Panc1 (cell line): ENCODE measurements at regions not wholly inside any gene's neighbourhood (a gene's known extent, or its start where the extent isn't known, plus 50 kb on each side); places are given as distances from the start of the nearest gene placed in this dataset.

Source experiments
- ATAC-seq: fragments of 200-7000 bp; cut with Tn5 transposase; 2 replicates; pipeline ENCODE4 v1.9.1; 2020; ENCODE audit warnings: mild to moderate bottlenecking, moderate library complexity
- BruUV-seq: library from RNA; stranded (reverse); fragments of 400-500 nt; replicated peaks from 2 replicates; lab custom pipeline; 2021; lab: Mats Ljungman, UMichigan
- CTCF ChIA-PET: fragments of 300-600 bp; sonication (Branson Sonifier 250); formaldehyde crosslinking; loops from one replicate; lab custom pipeline; 2022; ENCODE audit warnings: antibody characterized with exemption; lab: Charles Lee
- POLR2A ChIA-PET: fragments of 300-600 bp; sonication (Branson Sonifier 250); formaldehyde crosslinking; loops from one replicate; lab custom pipeline; 2022; ENCODE audit warnings: antibody characterized with exemption; lab: Charles Lee
- DNase-seq: peaks from one replicate; pipeline ENCODE4 v3.0.0-alpha.2; 2010; ENCODE audit warnings: low read depth, low spot score
- H3K27ac ChIP-seq: 2 replicates; pipeline ENCODE4 v1.5.1; 2011; ENCODE audit warnings: mild to moderate bottlenecking, low read length, inconsistent platforms
- H3K27me3 ChIP-seq: fragments of 200-500 bp; sonication (Bioruptor generic); 2 replicates; pipeline ENCODE4 v1.6.0; 2014; ENCODE audit warnings: low read length, inconsistent platforms; ENCODE audit not compliant: control insufficient read depth, insufficient read depth
- H3K36me3 ChIP-seq: fragments of 200-500 bp; sonication (Bioruptor generic); 2 replicates; pipeline ENCODE4 v1.5.1; 2014; ENCODE audit warnings: inconsistent platforms, mild to moderate bottlenecking, low read length, moderate library complexity; ENCODE audit not compliant: control insufficient read depth, insufficient read depth
- H3K4me1 ChIP-seq: 2 replicates; pipeline ENCODE4 v1.5.1; 2011; ENCODE audit warnings: inconsistent platforms, mild to moderate bottlenecking, low read length, moderate library complexity; ENCODE audit not compliant: control insufficient read depth, insufficient read depth
- H3K4me3 ChIP-seq, 2 experiments: 2 replicates each; pipeline ENCODE4 v1.5.1; 2011 to 2012; ENCODE audit warnings: low read depth in 2 of 2, low read length in 2 of 2, mild to moderate bottlenecking in 2 of 2, inconsistent platforms in 1 of 2, moderate library complexity in 1 of 2
- H3K9me3 ChIP-seq: fragments of 200-500 bp; sonication (Bioruptor generic); 2 replicates; pipeline ENCODE4 v1.5.1; 2014; ENCODE audit warnings: low read depth, mild to moderate bottlenecking, inconsistent platforms, low read length, moderate library complexity; ENCODE audit not compliant: control insufficient read depth, insufficient read depth
- CTCF ChIP-seq: fragments of 450-650 bp; IDR thresholded peaks from 2 replicates; pipeline ENCODE4 v1.5.1; 2017; ENCODE audit warnings: mild to moderate bottlenecking
- POLR2AphosphoS5 ChIP-seq: IDR thresholded peaks from 2 replicates; pipeline ENCODE4 v1.6.1; 2012; ENCODE audit warnings: mild to moderate bottlenecking, low read depth, low read length, moderate library complexity
- REST ChIP-seq, 2 experiments: IDR thresholded peaks; 2 replicates each; pipeline ENCODE4 v1.6.1; 2011 to 2012; ENCODE audit warnings: low read depth in 2 of 2, control low read depth in 1 of 2, low read length in 1 of 2, mild to moderate bottlenecking in 1 of 2, moderate library complexity in 1 of 2; ENCODE audit not compliant: insufficient read depth in 1 of 2
- SIN3A ChIP-seq: IDR thresholded peaks from 2 replicates; pipeline ENCODE4 v1.6.1; 2012; ENCODE audit warnings: low read depth, mild to moderate bottlenecking, low read length, moderate library complexity, borderline replicate concordance; ENCODE audit not compliant: insufficient read depth
- TCF7L2 ChIP-seq: IDR thresholded peaks from 2 replicates; pipeline ENCODE4 v1.6.1; 2011; ENCODE audit warnings: mild to moderate bottlenecking, low read depth, low read length, inconsistent platforms
- in situ Hi-C: cut with HindIII; loops from 2 replicates; pipeline ENCODE4 v1.10.0; 2016; ENCODE audit warnings: low sequenced_read_pairs, low pct_unique_long_range_greater_than_20kb
- intact Hi-C: fragments of 100-400 bp; cut with micrococcal nuclease; formaldehyde crosslinking; loops from one replicate; pipeline ENCODE4 v1.10.0; 2022; ENCODE audit not compliant: unreplicated experiment

GRCh38 chr13:83088858-83089257 is 793.4 kb downstream of the SLITRK1 start:
- ATAC-seq (no peak), DNase-seq (no peak)
- TF ChIP-seq POLR2AphosphoS5 (no peak), CTCF (no peak), TCF7L2 (no peak), REST (IDR thresholded peaks at IDR 0.05; ENCODE audit: insufficient read depth in 1 of 2, low read depth in 2 of 2, low read length in 1 of 2) (no peak), SIN3A (no peak)
- in situ Hi-C loops = no loop called here
- H3K4me3 ChIP-seq = no peak overlapping the region
- ChIA-PET CTCF (no interaction called here), POLR2A (no interaction called here)
- intact Hi-C loops = no loop called here
- H3K4me1 ChIP-seq = no peaks in the 10 kb centered on the region
- H3K27me3 ChIP-seq = no peaks in the 10 kb centered on the region
- no peak overlapping the region for H3K27ac ChIP-seq
- H3K9me3 ChIP-seq = no peaks in the 10 kb centered on the region
- no TSS peak for BruUV-seq
- H3K36me3 ChIP-seq = no peaks in the 10 kb centered on the region

- CTCF ChIA-PET = no interaction called here
- BruUV-seq = no TSS peak
- H3K27ac ChIP-seq = no peak overlapping the region
These were observed 795.3 kb downstream of the SLITRK1 start for GRCh38 chr13:83086948-83087347.

More at GRCh38 chr13:83086948-83087347, 795.3 kb downstream of the SLITRK1 start:
- Histone ChIP-seq H3K36me3 (no peaks in the 10 kb centered on the region), H3K4me1 (no peaks in the 10 kb centered on the region), H3K9me3 (no peaks in the 10 kb centered on the region), H3K4me3 (no peak overlapping the region), H3K27me3 (no peaks in the 10 kb centered on the region)
- intact Hi-C loops = no loop called here
- DNase-seq (no peak), ATAC-seq (no peak)
- POLR2A ChIA-PET = no interaction called here
- in situ Hi-C loops = no loop called here
- TF ChIP-seq TCF7L2 (no peak), POLR2AphosphoS5 (no peak), REST (IDR thresholded peaks at IDR 0.05; ENCODE audit: insufficient read depth in 1 of 2, low read depth in 2 of 2, low read length in 1 of 2) (no peak)
